ENCODE measurements at regions not wholly inside any gene's neighbourhood (a gene's known extent, or its start where the extent isn't known, plus 50 kb on each side); places are given as distances from the start of the nearest gene placed in this dataset.

- H3K36me3 ChIP-seq (ENCODE audit: insufficient read depth, low read length) = no peaks in the 10 kb centered on the region
- H3K9ac ChIP-seq (ENCODE audit: low read depth, low read length, poor library complexity, severe bottlenecking) = no peak overlapping the region
- H3K9me2 ChIP-seq (replicated peaks; ENCODE audit: low read depth, low read length) = no peaks in the 10 kb centered on the region
- H3K79me2 ChIP-seq (ENCODE audit: insufficient read depth, low read length) = no peaks in the 10 kb centered on the region
- H2AFZ ChIP-seq (ENCODE audit: low read length) = no peak overlapping the region
- no peak for TF ChIP-seq EZH2phosphoT487 (IDR thresholded peaks at IDR 0.05; ENCODE audit: borderline replicate concordance)
- TF ChIP-seq, protein P1, sequence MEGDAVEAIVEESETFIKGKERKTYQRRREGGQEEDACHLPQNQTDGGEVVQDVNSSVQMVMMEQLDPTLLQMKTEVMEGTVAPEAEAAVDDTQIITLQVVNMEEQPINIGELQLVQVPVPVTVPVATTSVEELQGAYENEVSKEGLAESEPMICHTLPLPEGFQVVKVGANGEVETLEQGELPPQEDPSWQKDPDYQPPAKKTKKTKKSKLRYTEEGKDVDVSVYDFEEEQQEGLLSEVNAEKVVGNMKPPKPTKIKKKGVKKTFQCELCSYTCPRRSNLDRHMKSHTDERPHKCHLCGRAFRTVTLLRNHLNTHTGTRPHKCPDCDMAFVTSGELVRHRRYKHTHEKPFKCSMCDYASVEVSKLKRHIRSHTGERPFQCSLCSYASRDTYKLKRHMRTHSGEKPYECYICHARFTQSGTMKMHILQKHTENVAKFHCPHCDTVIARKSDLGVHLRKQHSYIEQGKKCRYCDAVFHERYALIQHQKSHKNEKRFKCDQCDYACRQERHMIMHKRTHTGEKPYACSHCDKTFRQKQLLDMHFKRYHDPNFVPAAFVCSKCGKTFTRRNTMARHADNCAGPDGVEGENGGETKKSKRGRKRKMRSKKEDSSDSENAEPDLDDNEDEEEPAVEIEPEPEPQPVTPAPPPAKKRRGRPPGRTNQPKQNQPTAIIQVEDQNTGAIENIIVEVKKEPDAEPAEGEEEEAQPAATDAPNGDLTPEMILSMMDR (conservative IDR thresholded peaks at IDR 0.05; ENCODE audit: low read length) = no peak
- no peak overlapping the region for H3K4me2 ChIP-seq (ENCODE audit: low read depth, low read length, poor library complexity, severe bottlenecking)
- H3K9me3 ChIP-seq (ENCODE audit: insufficient read depth, low read depth, low read length) = no peaks in the 10 kb centered on the region
- no peaks in the 10 kb centered on the region for H3K4me1 ChIP-seq (ENCODE audit: insufficient read depth, low read length, poor library complexity, severe bottlenecking)
- H3F3A ChIP-seq (ENCODE audit: low read depth) = no peaks in the 10 kb centered on the region
- H3K27me3 ChIP-seq (ENCODE audit: insufficient read depth, low read length, poor library complexity, severe bottlenecking) = no peaks in the 10 kb centered on the region
- H4K20me1 ChIP-seq (ENCODE audit: insufficient read depth, low read length, poor library complexity, severe bottlenecking) = no peaks in the 10 kb centered on the region
- no peak overlapping the region for H3K4me3 ChIP-seq (ENCODE audit: low read length, poor library complexity, severe bottlenecking)
Measured at GRCh38 chr11:45431046-45432018, 145.2 kb upstream of the SYT13 start.

GRCh38 chr11:45430361-45430760 lies 144.2 kb upstream of the SYT13 start:
- no peaks in the 10 kb centered on the region for H3K9me2 ChIP-seq (replicated peaks; ENCODE audit: low read depth, low read length)
- no peak overlapping the region for H3K4me2 ChIP-seq (ENCODE audit: low read depth, low read length, poor library complexity, severe bottlenecking)
- H3K9me3 ChIP-seq (ENCODE audit: insufficient read depth, low read depth, low read length) = no peaks in the 10 kb centered on the region
- H3K36me3 ChIP-seq (ENCODE audit: insufficient read depth, low read length) = no peaks in the 10 kb centered on the region
- H4K20me1 ChIP-seq (ENCODE audit: insufficient read depth, low read length, poor library complexity, severe bottlenecking) = no peaks in the 10 kb centered on the region
- H3K79me2 ChIP-seq (ENCODE audit: insufficient read depth, low read length) = no peaks in the 10 kb centered on the region
- no peaks in the 10 kb centered on the region for H3F3A ChIP-seq (ENCODE audit: low read depth)
- H3K4me1 ChIP-seq (ENCODE audit: insufficient read depth, low read length, poor library complexity, severe bottlenecking) = no peaks in the 10 kb centered on the region
- H3K4me3 ChIP-seq (ENCODE audit: low read length, poor library complexity, severe bottlenecking) = no peak overlapping the region
- no peak overlapping the region for H3K9ac ChIP-seq (ENCODE audit: low read depth, low read length, poor library complexity, severe bottlenecking)
- no peaks in the 10 kb centered on the region for H3K27me3 ChIP-seq (ENCODE audit: insufficient read depth, low read length, poor library complexity, severe bottlenecking)
- TF ChIP-seq, protein P1 (conservative IDR thresholded peaks at IDR 0.05; ENCODE audit: low read length) = no peak
- TF ChIP-seq EZH2phosphoT487 (IDR thresholded peaks at IDR 0.05; ENCODE audit: borderline replicate concordance) = no peak
- no peak overlapping the region for H2AFZ ChIP-seq (ENCODE audit: low read length)

GRCh38 chr11:45429719-45430118 lies 143.6 kb upstream of the SYT13 start:
- H3K27me3 ChIP-seq (ENCODE audit: insufficient read depth, low read length, poor library complexity, severe bottlenecking) = no peaks in the 10 kb centered on the region
- H3K9me2 ChIP-seq (replicated peaks; ENCODE audit: low read depth, low read length) = no peaks in the 10 kb centered on the region
- no peak overlapping the region for H3K4me3 ChIP-seq (ENCODE audit: low read length, poor library complexity, severe bottlenecking)
- no peaks in the 10 kb centered on the region for H3K79me2 ChIP-seq (ENCODE audit: insufficient read depth, low read length)
- no peaks in the 10 kb centered on the region for H3K9me3 ChIP-seq (ENCODE audit: insufficient read depth, low read depth, low read length)
- no peaks in the 10 kb centered on the region for H3F3A ChIP-seq (ENCODE audit: low read depth)
- no peak overlapping the region for H3K4me2 ChIP-seq (ENCODE audit: low read depth, low read length, poor library complexity, severe bottlenecking)
- no peak overlapping the region for H3K9ac ChIP-seq (ENCODE audit: low read depth, low read length, poor library complexity, severe bottlenecking)
- no peaks in the 10 kb centered on the region for H4K20me1 ChIP-seq (ENCODE audit: insufficient read depth, low read length, poor library complexity, severe bottlenecking)
- H3K4me1 ChIP-seq (ENCODE audit: insufficient read depth, low read length, poor library complexity, severe bottlenecking) = no peaks in the 10 kb centered on the region
- H2AFZ ChIP-seq (ENCODE audit: low read length) = no peak overlapping the region
- no peak for TF ChIP-seq EZH2phosphoT487 (IDR thresholded peaks at IDR 0.05; ENCODE audit: borderline replicate concordance)
- TF ChIP-seq, protein P1 (conservative IDR thresholded peaks at IDR 0.05; ENCODE audit: low read length) = no peak
- H3K36me3 ChIP-seq (ENCODE audit: insufficient read depth, low read length) = no peaks in the 10 kb centered on the region

All from Loucy (cell line).